Hypothalamus (tissue), 51 donors: ENCODE measurements at regions not wholly inside any gene's neighbourhood (a gene's known extent, or its start where the extent isn't known, plus 50 kb on each side); places are given as distances from the start of the nearest gene placed in this dataset.
"Not testable (repeated sequence)": the region's sequence is repeated elsewhere in the genome, so short reads cannot be mapped to it uniquely, and the experiment has no call there.

Source experiments
- DNase-seq, 51 donors: peaks; one replicate each; lab custom pipeline; 2025; lab: John Stamatoyannopoulos, UW

DNA sequence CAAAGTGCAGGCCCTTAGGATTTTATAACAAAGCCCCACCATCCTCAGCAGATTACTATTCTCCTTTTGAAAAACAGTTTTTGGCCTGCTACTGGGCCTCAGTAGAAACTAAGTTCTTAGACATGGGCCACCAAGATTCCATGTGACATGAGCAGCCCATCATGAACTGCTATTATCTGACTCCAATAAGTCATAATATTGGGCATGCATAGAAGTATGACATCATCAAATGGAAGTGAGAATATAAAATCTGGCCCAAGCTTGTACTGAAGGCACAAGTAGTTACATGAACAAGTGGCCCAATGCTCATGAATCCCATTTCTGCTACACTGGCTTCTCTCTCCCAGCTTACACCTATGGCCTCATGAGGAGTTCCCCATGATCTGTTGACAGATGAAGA lies 404.8 kb downstream of the EPHA5 start:
- DNase-seq, result no peak

DNA sequence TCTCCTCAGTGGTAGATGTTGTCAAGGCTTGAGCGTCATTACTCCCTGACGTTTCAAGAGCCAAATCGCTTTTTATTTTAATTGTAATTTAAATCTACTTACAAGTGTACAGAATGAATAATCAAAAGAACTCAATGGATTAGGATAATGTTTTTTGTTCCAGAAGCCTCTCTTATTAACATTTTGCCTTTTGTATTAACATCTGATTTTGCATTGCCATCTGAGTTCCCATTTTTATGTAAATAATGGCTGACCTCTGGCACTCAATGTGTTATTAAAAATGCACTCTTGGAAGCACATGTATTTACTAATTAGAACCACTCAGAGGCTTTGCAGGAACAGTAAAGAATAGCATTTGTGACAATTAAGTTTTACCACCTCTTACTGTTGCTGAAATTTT lies 411.0 kb downstream of the EPHA5 start:
- no peak for DNase-seq

DNA sequence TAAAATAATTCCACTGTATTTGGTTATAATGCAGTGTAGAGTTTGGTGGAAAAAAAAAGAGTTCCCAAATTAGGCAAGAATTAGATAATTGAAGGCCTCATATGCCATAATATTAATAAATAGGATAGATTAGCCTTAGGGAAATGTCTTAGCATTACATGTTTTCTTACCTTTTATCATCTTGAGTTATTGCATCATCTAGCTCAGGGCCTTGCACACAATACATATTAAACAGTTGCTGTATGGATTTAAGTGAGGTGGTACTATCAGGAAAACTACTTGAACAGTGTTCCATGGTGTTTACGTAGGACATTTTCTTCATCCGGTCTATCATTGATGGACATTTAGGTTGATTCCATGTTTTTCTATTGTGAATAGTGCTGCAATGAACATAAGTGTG lies 419.4 kb downstream of the EPHA5 start:
- DNase-seq, result no peak

DNA sequence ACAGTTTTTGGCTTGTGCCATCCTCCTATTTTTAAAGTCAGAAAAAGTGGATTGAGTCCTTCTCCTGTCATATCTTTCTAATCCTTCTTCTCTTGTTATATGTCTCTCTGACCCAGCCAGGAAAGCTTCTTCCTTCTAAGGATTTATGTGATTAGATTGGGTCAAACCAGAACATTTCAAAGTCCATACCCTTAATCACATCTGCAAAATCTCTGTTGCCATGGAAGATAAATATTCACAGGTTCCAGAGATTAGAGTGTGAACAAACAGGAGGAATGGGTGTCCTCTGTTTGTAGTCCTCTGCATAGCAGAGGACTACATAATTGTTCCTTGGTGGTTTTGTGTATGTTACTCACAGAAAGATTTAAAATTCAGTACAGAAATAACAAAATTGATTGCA lies 421.2 kb downstream of the EPHA5 start:
- DNase-seq, result no peak

DNA sequence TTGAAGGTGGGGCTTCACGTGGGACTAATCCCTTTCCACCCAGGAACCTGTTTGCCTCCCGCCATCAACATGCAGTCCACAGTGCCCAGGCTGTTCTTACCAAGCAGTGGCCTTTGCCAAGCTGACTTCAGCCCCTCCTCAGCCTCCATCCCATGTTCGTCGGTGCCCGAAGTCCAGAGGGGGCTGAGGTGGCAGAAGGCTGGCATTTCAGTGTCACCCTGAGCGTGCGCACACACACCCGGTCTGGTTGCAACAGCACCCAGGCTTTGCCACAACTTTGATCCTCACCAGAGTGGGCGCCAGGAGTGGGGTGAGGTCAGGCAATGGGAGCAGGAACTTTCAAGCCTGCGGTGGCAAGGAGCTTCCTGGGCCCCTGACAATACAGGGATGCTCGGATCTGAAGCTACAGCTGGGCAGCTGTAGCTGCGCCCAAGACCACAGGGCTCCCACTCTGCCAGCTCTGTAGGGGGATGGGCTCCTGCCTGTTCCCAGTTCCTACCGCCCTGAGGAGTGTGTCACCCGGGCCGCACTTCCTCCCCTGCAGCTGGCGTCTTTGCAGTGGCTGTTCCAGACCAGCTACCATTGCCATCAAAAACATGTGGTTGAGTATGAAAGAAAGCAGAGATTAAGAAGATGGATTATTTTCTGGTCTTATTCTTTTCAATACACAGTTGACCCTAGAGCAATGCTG lies 428.0 kb downstream of the EPHA5 start:
- DNase-seq, result no peak

DNA sequence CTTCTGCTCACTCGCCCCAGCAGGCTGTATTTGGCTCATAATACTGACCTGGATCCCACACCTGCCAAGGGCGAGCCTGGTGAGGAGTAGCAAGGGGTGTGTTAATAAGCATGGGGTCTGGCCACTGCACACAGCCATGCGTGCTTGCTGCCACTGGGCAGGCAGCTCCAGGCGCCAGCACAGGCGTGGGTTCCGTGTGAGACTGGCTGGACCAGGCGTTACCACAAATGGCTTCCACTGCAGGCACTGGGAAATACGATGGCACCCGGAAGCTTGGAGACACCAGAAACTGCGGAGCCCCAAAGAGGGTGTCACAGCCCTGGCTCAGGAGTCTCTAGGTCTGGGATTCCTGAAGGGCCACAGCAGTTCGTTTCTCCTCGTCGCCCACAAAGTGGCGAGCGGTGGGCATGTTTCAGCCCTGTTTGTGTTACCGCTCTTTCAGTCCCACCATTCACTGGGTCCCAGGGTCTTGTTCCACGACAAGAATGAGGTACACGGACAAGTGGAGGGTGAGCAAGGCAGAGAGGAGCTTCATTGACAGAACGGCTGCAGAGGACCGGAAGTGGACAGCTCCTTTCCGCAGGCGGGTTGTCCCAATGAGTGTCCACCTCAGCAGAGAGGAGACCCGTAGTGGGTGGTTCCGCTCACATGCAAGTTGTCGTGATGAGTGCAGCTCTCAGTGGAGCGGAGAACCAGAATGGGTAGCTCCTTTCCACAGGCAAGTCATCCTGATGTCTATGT lies 428.9 kb downstream of the EPHA5 start:
- DNase-seq, result no peak

DNA sequence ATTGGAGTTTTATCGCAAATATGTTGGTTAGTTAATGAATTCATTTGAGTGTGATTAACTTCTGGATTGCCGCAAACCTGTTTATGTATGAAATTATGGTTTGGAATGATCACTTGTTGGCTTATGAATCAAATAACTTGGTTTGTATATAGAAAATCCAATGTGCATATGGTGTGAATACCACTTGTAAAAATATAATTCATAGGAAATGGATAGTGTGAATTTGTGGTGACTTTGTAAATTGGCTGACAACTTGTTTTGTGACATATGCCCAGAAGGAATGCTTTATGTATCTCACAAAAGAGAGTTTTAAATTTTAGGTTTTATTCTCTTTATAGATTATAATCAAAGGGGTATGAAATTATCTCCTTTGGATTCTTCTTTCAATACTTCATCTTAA lies 436.2 kb downstream of the EPHA5 start:
- no peak for DNase-seq

DNA sequence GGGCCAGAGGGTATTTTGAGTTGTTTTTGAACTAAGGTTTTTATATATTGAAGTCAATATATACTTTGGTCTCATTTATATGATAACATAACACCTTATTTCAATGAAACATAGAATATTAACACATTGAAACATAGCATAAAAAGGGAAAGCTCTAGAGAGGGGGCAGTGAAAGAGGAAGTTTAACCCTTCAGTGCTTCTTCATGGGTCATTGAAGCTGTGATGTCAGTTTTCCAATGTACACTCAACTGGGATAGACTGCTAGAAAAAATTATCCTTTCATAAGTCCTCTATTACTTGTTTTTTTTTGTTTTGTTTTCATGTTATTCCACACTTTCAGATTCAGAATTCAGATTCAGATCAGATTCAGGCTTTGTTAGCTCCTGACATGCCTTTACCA lies 442.7 kb downstream of the EPHA5 start:
- no peak for DNase-seq

DNA sequence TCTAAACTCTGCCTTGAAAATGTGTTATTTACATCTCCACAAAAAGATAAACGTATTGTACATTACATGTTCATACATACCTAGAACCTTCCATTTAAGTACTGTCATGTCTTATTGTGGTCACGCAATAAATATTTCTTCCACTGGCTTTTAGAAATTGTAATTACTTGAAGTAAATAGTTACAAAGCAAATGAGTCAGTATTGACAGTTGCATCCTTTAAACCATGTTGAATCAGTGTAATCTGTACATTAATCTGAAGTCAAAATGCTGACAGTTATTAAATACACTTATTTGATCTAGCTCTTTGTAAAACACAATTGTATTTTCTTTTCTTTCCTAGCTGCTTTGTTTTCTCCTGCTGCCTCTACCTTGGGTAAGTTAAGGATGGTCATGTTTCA lies 446.7 kb downstream of the EPHA5 start:
- no peak for DNase-seq

DNA sequence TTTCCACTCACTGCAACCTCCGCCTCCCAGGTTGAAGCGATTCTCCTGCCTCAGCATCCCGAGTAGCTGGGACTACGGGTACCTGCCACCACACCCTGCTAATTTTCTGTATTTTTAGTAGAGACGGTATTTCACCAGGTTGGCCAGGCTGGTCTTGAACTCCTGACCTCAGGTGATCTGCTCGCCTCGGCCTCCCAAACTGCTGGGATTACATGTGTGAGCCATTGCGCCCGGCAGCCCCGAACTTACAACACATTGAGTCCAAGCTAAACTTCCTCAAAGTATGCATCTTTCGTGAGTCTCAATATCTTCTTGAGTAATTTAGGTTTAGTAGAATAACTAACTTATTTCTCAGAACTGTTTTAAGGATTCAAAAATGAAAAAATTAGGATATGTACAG lies 447.2 kb downstream of the EPHA5 start:
- not testable (repeated sequence) for DNase-seq

DNA sequence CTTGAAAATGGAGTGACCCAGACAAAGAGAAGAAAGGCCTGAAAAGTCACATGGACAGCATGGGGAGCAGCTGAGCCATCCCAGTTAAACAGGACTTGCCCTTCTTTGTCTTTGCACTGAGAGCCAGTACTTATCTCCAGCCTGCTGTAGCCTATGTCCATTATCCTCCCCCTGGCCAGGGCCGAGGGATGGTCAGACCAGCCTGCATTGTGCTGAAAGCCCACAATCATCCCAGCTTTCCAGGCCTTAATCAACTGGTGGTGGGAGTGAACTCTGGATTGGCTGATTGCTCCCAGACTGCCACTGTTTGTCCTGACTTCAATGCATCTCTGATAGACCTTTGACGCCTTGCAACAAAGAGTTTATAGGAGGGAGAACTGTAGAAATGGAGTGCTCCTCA lies 453.1 kb downstream of the EPHA5 start:
- DNase-seq, result no peak

DNA sequence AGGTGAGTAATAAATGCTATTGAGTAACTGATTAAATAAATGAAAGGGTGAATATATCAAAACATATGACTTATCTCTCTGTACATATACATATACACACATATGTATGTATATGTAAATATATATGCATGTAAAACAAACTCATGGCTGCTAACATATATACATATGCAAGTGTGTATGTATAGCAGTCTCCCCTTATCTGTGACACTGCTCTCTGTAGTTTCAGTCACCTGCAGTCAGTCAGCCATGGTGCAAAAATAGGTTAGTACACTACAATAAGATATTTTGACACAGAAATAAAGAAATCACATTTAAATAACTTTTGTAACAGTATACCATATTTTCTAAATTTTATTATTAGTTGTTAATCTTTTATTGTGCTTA lies 467.4 kb downstream of the EPHA5 start:
- no peak for DNase-seq

DNA sequence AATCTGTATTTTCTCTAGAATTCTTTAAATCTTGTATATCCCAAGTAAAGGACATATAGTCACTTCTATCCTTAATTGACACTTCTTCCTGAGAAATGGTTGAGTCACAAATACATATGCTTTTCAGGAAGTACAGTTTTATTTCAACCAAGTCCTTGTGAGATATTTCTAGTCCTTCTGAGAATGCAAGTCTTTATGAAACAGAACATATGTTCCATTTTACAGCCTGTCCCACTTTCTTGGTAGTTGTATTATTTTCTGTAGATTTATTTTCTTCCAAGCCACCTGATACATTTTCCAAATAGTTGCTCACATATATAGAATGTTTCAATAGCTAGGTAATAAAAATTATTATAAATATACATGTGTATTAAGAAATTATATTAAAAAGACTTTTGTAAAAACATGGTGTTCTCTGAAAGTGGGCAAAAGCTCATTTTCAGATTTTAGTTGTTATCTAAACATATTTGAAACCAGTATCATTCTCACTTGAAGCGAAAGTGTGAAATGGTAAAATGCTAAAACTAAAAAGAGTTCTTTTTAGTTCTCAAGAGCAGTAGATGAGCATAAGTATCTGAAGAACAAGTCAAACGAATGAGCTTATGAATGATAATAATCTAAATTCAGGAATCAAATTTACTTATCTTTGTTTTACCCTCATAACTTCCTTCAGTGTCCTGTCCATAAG lies 468.0 kb downstream of the EPHA5 start:
- no peak for DNase-seq

DNA sequence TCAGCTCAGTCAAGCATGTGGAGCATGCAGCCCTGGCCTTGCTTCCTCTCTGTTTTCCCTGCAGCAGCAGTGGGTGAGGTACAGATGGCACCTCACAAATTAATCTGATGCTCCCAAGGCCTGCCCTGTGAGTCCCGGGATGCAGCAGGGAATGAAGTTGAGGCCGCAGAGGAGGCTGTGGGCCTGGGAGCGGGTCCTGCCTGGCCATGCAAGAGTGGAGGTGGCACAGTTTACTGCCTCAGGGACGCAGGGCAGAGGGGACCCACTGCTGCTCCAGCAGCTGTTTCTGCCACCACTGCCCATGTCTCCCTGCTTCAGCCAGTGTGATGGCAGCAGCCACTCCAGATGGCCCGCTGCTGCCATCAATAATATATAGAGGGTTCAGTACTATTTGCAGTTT lies 474.6 kb downstream of the EPHA5 start:
- no peak for DNase-seq

DNA sequence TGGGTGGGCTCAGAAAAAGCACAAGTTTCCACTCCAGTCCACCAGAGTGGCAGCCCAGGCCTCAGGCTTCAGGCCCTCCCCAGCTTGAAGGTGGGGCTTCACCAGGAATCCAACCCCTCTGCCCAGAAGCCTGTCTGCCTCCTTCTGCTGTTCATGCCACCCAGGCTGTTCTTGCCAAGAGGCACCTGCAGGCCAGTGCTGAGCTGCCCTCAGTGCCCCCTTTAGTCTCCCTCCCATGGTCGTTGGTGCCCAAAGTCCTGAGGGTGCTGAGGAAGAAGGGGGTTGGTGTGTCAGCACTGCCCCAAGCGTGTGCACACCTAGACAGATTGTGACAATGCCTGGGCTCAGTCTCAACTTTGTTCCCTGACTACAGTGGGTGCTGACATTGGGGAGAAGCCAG lies 475.3 kb downstream of the EPHA5 start:
- DNase-seq, result no peak

DNA sequence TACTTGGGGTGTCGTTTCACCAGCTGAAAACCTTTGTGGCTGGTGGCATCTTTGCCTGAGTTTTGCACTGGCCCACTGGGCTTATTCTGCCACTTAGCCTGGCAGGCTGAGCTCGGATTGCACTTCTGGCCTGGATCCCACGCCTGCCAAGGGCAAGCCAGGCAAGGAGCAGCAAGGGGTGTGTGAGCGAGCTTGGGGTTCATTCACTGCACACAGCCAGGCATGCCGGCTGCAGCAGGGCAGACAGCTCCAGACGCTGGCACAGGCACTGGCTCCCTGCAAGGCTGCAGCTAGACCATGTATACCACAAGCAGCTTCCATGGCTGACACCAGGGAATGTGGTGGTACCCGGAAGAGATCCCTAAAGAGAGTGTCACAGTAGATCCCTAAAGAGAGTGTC lies 476.3 kb downstream of the EPHA5 start:
- no peak for DNase-seq

DNA sequence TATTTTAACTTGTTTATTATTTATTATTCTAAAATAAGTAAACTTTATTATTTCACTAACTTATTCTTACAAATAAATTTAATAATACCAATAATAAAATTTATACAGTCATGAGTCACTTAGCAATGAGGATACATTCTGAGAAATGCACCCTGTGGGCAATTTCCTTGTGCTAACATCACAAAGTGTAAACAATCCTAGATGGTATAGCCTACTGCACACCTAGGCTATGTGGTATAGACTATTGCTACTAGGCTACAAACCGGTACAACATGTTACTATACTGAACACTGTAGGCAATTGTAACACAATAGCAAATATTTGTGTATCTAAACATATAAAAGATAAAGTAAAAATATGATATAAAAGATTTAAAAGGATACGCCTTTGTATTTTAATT lies 479.5 kb downstream of the EPHA5 start:
- no peak for DNase-seq

DNA sequence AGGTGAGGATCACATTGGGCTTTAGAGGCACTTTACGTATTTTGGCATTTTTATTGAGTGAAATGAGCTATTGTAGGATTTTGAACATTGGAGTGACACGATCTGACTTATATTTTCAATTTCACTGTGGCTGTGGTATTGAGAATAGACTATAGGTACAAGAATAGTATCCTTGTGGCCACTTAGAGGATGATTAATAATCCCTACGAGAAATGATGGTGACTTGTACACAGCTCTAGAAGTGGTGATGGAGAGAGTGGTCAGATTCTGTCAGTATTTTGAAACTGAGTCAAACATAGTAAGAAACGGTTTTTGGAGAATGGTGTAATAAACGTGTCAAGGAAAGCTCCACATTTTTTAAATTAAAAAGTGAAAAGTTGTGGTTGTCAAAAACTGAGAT lies 494.7 kb downstream of the EPHA5 start:
- no peak for DNase-seq

DNA sequence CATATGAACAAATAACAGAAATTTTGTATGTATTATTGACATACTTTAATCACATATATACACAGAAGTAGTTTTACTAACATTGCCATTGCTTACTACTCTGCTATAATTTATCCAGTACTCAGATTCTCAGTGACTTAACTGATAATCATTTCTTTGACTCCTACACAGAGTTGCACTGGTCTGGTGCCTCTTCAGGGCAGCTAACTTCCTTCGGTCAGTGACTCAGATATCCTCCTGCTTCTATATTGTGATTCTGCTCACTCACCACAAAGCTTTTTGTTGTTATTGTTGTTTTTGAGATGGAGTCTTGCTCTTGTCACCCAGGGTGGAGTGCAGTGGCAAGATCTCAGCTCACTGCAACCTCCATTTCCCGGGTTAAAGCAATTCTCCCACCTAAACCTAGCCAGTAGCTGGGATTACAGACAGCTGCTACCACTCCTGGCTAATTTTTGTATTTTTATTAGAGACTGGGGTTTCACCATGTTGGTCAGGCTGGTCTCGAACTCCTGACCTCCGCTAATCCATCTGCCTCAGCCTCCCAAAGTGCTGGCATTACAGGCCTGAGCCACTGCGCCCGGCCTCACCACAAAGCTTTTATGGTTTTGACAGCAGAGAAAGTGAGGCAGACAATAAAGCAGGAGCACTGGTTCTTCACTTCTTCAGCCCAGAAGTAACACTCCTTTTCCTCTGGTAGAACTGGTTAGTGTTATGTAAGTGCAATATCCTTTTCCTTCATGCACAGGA lies 499.3 kb downstream of the EPHA5 start:
- DNase-seq, result no peak

DNA sequence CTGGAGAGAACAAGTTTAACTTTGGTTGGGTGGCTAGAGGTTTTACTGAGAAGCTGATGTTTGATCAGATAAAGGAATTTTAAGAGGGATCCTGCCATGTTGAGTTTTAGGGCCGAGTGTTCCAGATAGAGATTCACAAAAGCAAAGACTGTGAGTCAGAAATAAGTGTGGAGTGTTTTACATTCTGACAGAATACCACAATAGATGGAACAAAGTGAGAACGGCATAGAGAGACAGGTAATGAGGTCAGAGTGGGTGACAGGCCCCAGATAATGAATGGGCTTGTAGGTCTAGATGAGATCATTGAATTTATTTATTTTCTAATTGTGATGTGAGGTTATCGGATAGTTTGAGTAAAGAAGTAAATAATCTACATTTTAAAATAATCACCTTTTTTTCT lies 502.6 kb downstream of the EPHA5 start:
- no peak for DNase-seq

DNA sequence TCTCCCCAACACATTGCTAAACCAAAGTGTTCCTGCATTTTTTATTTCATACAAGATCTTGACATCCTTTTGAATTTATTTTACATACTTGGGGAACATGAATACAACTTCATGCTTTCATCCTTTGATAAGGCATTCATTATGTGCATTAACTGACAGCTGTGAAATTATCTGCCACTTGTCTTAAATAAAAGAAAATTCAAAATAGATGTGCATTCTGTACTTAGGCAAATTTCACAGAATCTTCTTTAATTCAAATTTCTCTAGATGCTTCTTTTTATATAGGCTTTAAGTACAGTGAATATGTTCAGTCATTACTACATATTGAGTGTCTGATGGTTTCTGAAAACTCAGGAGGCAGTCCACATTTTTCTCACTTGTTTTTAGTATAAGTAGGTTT lies 518.1 kb downstream of the EPHA5 start:
- DNase-seq, result no peak
